ENCODE measurements at regions not wholly inside any gene's neighbourhood (a gene's known extent, or its start where the extent isn't known, plus 50 kb on each side); places are given as distances from the start of the nearest gene placed in this dataset.
"Not testable (repeated sequence)": the region's sequence is repeated elsewhere in the genome, so short reads cannot be mapped to it uniquely, and the experiment has no call there.

GRCh38 chr7:112584290-112584689 is 103.5 kb downstream of the LSMEM1 start:
- Histone ChIP-seq H3K27ac (ENCODE audit: low read depth, low read length) (no peak overlapping the region), H3K9me3 (ENCODE audit: insufficient read depth, low read length) (no peaks in the 10 kb centered on the region), H3K4me2 (ENCODE audit: low read depth, low read length, poor library complexity, severe bottlenecking) (no peak overlapping the region), H3K36me3 (ENCODE audit: low read length) (no peaks in the 10 kb centered on the region), H3K9me2 (replicated peaks; ENCODE audit: insufficient read depth, low read length) (no peaks in the 10 kb centered on the region), H2AFZ (ENCODE audit: low read depth, low read length, severe bottlenecking) (no peak overlapping the region), H3K9ac (ENCODE audit: low read length) (no peak overlapping the region), H3K27me3 (ENCODE audit: low read length) (no peaks in the 10 kb centered on the region), H4K20me1 (ENCODE audit: low read depth, low read length) (no peaks in the 10 kb centered on the region), H3K79me2 (ENCODE audit: insufficient read depth, low read length) (no peaks in the 10 kb centered on the region), H3K4me3 (ENCODE audit: insufficient read depth, low read length, poor library complexity, severe bottlenecking) (no peak overlapping the region), H3F3A (ENCODE audit: insufficient read depth) (no peaks in the 10 kb centered on the region)
- TF ChIP-seq CTCF (IDR thresholded peaks at IDR 0.05; ENCODE audit: insufficient read depth, low read length, poor library complexity, severe bottlenecking) (no peak), EZH2phosphoT487 (conservative IDR thresholded peaks at IDR 0.05; ENCODE audit: low read length) (no peak)

- no peaks in the 10 kb centered on the region for H4K20me1 ChIP-seq (ENCODE audit: low read depth, low read length)
These were observed 106.7 kb downstream of the LSMEM1 start for GRCh38 chr7:112587504-112587903.

GRCh38 chr7:112592565-112593263 is 111.9 kb downstream of the LSMEM1 start:
- not testable (repeated sequence) for H4K20me1 ChIP-seq (ENCODE audit: low read depth, low read length); H3K9me3 ChIP-seq (ENCODE audit: insufficient read depth, low read length); H3K9me2 ChIP-seq (replicated peaks; ENCODE audit: insufficient read depth, low read length); H3K79me2 ChIP-seq (ENCODE audit: insufficient read depth, low read length); H3K27ac ChIP-seq (ENCODE audit: low read depth, low read length); H3K9ac ChIP-seq (ENCODE audit: low read length); H3F3A ChIP-seq (ENCODE audit: insufficient read depth); H3K4me3 ChIP-seq (ENCODE audit: insufficient read depth, low read length, poor library complexity, severe bottlenecking); H3K36me3 ChIP-seq (ENCODE audit: low read length); H3K4me2 ChIP-seq (ENCODE audit: low read depth, low read length, poor library complexity, severe bottlenecking); H2AFZ ChIP-seq (ENCODE audit: low read depth, low read length, severe bottlenecking); H3K27me3 ChIP-seq (ENCODE audit: low read length)

More at GRCh38 chr7:112587504-112587903, 106.7 kb downstream of the LSMEM1 start:
- Histone ChIP-seq H3K9ac (ENCODE audit: low read length) (no peak overlapping the region), H3K79me2 (ENCODE audit: insufficient read depth, low read length) (no peaks in the 10 kb centered on the region), H3F3A (ENCODE audit: insufficient read depth) (no peaks in the 10 kb centered on the region), H3K27me3 (ENCODE audit: low read length) (no peaks in the 10 kb centered on the region), H3K4me3 (ENCODE audit: insufficient read depth, low read length, poor library complexity, severe bottlenecking) (no peak overlapping the region), H3K36me3 (ENCODE audit: low read length) (no peaks in the 10 kb centered on the region), H3K9me2 (replicated peaks; ENCODE audit: insufficient read depth, low read length) (no peaks in the 10 kb centered on the region), H3K9me3 (ENCODE audit: insufficient read depth, low read length) (no peaks in the 10 kb centered on the region), H2AFZ (ENCODE audit: low read depth, low read length, severe bottlenecking) (no peak overlapping the region), H3K4me2 (ENCODE audit: low read depth, low read length, poor library complexity, severe bottlenecking) (no peak overlapping the region), H3K27ac (ENCODE audit: low read depth, low read length) (no peak overlapping the region)
- no peak for TF ChIP-seq EZH2phosphoT487 (conservative IDR thresholded peaks at IDR 0.05; ENCODE audit: low read length)
- TF ChIP-seq CTCF (IDR thresholded peaks at IDR 0.05; ENCODE audit: insufficient read depth, low read length, poor library complexity, severe bottlenecking), result no peak

- Histone ChIP-seq H4K20me1 (ENCODE audit: low read depth, low read length) (no peaks in the 10 kb centered on the region), H3K36me3 (ENCODE audit: low read length) (no peaks in the 10 kb centered on the region), H3K9me3 (ENCODE audit: insufficient read depth, low read length) (no peaks in the 10 kb centered on the region), H3F3A (ENCODE audit: insufficient read depth) (no peaks in the 10 kb centered on the region), H3K27me3 (ENCODE audit: low read length) (no peaks in the 10 kb centered on the region), H3K27ac (ENCODE audit: low read depth, low read length) (no peak overlapping the region), H2AFZ (ENCODE audit: low read depth, low read length, severe bottlenecking) (no peak overlapping the region), H3K9me2 (replicated peaks; ENCODE audit: insufficient read depth, low read length) (no peaks in the 10 kb centered on the region), H3K79me2 (ENCODE audit: insufficient read depth, low read length) (no peaks in the 10 kb centered on the region), H3K9ac (ENCODE audit: low read length) (no peak overlapping the region), H3K4me3 (ENCODE audit: insufficient read depth, low read length, poor library complexity, severe bottlenecking) (no peak overlapping the region), H3K4me2 (ENCODE audit: low read depth, low read length, poor library complexity, severe bottlenecking) (no peak overlapping the region)
- TF ChIP-seq EZH2phosphoT487 (conservative IDR thresholded peaks at IDR 0.05; ENCODE audit: low read length) (no peak), CTCF (IDR thresholded peaks at IDR 0.05; ENCODE audit: insufficient read depth, low read length, poor library complexity, severe bottlenecking) (no peak)
These were observed 113.6 kb downstream of the LSMEM1 start for GRCh38 chr7:112594397-112594796.

All from SU-DHL-6 (cell line).